ENCODE measurements at regions not wholly inside any gene's neighbourhood (a gene's known extent, or its start where the extent isn't known, plus 50 kb on each side); places are given as distances from the start of the nearest gene placed in this dataset.

- DNase-seq, result no peak
Observed at GRCh38 chr11:80163441-80163840, 722.6 kb upstream of the TENM4 start.

- DNase-seq, result no peak
Observed at GRCh38 chr11:80163011-80163410, 722.2 kb upstream of the TENM4 start.

- no peak for DNase-seq
Observed at GRCh38 chr11:80162387-80162786, 721.6 kb upstream of the TENM4 start.

- DNase-seq, result no peak
Observed at GRCh38 chr11:80157447-80157846, 716.6 kb upstream of the TENM4 start.

GRCh38 chr11:80156062-80156461, 715.2 kb upstream of the TENM4 start:
- DNase-seq, result no peak

GRCh38 chr11:80155412-80156017, 714.7 kb upstream of the TENM4 start:
- no peak for DNase-seq

GRCh38 chr11:80146232-80146631, 705.4 kb upstream of the TENM4 start:
- no peak for DNase-seq

GRCh38 chr11:80144897-80145594, 704.2 kb upstream of the TENM4 start:
- no peak for DNase-seq

GRCh38 chr11:80136991-80137390, 696.2 kb upstream of the TENM4 start:
- DNase-seq, result no peak

GRCh38 chr11:80129396-80129795, 688.6 kb upstream of the TENM4 start:
- no peak for DNase-seq

- no peak for DNase-seq
Observed at GRCh38 chr11:80122211-80122610, 681.4 kb upstream of the TENM4 start.

GRCh38 chr11:80118073-80118472, 677.2 kb upstream of the TENM4 start:
- no peak for DNase-seq

- no peak for DNase-seq
Observed at GRCh38 chr11:80116796-80117195, 676.0 kb upstream of the TENM4 start.

- no peak for DNase-seq
Observed at GRCh38 chr11:80109652-80110051, 668.8 kb upstream of the TENM4 start.

- DNase-seq, result no peak
Observed at GRCh38 chr11:80109031-80109430, 668.2 kb upstream of the TENM4 start.

- no peak for DNase-seq
Observed at GRCh38 chr11:80107415-80107814, 666.6 kb upstream of the TENM4 start.

- DNase-seq, result no peak
Observed at GRCh38 chr11:80104191-80104590, 663.4 kb upstream of the TENM4 start.

GRCh38 chr11:80103142-80103859, 662.5 kb upstream of the TENM4 start:
- DNase-seq, result no peak

GRCh38 chr11:80097146-80097545, 656.3 kb upstream of the TENM4 start:
- no peak for DNase-seq

GRCh38 chr11:80096736-80097135, 655.9 kb upstream of the TENM4 start:
- DNase-seq, result no peak

- DNase-seq, result no peak
Observed at GRCh38 chr11:80086496-80087055, 645.7 kb upstream of the TENM4 start.

GRCh38 chr11:80085563-80085962, 644.7 kb upstream of the TENM4 start:
- no peak for DNase-seq

GRCh38 chr11:80084608-80085007, 643.8 kb upstream of the TENM4 start:
- DNase-seq, result no peak

GRCh38 chr11:80083531-80083951, 642.7 kb upstream of the TENM4 start:
- DNase-seq, result no peak

Measured in bone marrow (tissue), 2 donors.